Cardiac muscle cell (in vitro differentiated cells and primary cell): ENCODE measurements at regions not wholly inside any gene's neighbourhood (a gene's known extent, or its start where the extent isn't known, plus 50 kb on each side); places are given as distances from the start of the nearest gene placed in this dataset.

Source experiments
- DNase-seq, 2 donors: peaks; one replicate each; pipeline versions ENCODE4 v3.0.0 to v3.0.0-alpha.2; 2010 to 2017; ENCODE audit warnings: low read depth in 1 of 2, low spot score in 1 of 2
- H3K27ac ChIP-seq: fragments of 200-600 bp; sonication (generic); 2 replicates; pipeline ENCODE4 v1.5.1; 2016
- H3K27me3 ChIP-seq: fragments of 200-600 bp; sonication (generic); 2 replicates; pipeline ENCODE4 v1.6.0; 2016; ENCODE audit warnings: control low read depth
- H3K36me3 ChIP-seq: fragments of 200-600 bp; sonication (generic); 2 replicates; pipeline ENCODE4 v1.5.1; 2016; ENCODE audit warnings: control low read depth
- H3K4me1 ChIP-seq: fragments of 200-600 bp; sonication (generic); 2 replicates; pipeline ENCODE4 v1.8.1; 2017; ENCODE audit warnings: low read depth, mild to moderate bottlenecking, mixed run types
- H3K4me3 ChIP-seq: fragments of 200-600 bp; sonication (generic); 2 replicates; pipeline ENCODE4 v1.5.1; 2016; ENCODE audit warnings: mild to moderate bottlenecking
- H3K9me3 ChIP-seq: fragments of 200-600 bp; sonication (generic); 2 replicates; pipeline ENCODE4 v1.5.1; 2017; ENCODE audit warnings: low read depth, mild to moderate bottlenecking, control low read depth
- TF ChIP-seq, protein P1 (sequence below): IDR thresholded peaks from 2 replicates; pipeline ENCODE4 v1.5.1; 2012; ENCODE audit warnings: low read depth, mild to moderate bottlenecking, low read length

GRCh38 chr10:4549139-4549653, 276.8 kb upstream of the AKR1E2 start:
- H3K4me1 ChIP-seq, result no peaks in the 10 kb centered on the region
- H3K9me3 ChIP-seq, result no peaks in the 10 kb centered on the region
- no peak overlapping the region for H3K4me3 ChIP-seq
- DNase-seq, result no peak
- H3K27me3 ChIP-seq, result no peaks in the 10 kb centered on the region
- TF ChIP-seq, protein P1, sequence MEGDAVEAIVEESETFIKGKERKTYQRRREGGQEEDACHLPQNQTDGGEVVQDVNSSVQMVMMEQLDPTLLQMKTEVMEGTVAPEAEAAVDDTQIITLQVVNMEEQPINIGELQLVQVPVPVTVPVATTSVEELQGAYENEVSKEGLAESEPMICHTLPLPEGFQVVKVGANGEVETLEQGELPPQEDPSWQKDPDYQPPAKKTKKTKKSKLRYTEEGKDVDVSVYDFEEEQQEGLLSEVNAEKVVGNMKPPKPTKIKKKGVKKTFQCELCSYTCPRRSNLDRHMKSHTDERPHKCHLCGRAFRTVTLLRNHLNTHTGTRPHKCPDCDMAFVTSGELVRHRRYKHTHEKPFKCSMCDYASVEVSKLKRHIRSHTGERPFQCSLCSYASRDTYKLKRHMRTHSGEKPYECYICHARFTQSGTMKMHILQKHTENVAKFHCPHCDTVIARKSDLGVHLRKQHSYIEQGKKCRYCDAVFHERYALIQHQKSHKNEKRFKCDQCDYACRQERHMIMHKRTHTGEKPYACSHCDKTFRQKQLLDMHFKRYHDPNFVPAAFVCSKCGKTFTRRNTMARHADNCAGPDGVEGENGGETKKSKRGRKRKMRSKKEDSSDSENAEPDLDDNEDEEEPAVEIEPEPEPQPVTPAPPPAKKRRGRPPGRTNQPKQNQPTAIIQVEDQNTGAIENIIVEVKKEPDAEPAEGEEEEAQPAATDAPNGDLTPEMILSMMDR, result no peak
- no peak overlapping the region for H3K27ac ChIP-seq
- H3K36me3 ChIP-seq, result no peaks in the 10 kb centered on the region

DNA sequence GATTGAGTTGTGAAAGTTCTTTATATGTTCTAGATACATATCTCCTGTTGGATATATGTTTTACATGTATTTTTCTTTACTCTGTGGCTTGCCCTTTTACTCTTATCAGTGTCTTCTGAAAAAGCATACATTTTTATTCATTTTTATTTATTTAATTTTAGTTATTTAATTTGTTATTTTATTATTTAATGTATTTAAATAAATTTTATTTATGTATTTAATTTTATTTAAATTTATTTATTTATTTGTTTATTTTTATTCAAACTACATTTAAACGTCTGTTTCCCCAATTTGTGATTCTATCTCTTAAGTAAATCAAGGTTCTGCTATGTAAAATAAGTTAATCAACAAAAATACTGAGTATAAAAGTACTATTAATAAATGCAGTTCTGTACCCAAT, 279.1 kb upstream of the AKR1E2 start:
- no peak for DNase-seq
- Histone ChIP-seq H3K4me3 (no peak overlapping the region), H3K27me3 (no peaks in the 10 kb centered on the region), H3K27ac (no peak overlapping the region), H3K4me1 (no peaks in the 10 kb centered on the region), H3K36me3 (no peaks in the 10 kb centered on the region), H3K9me3 (no peaks in the 10 kb centered on the region)
- TF ChIP-seq, protein P1, result no peak

DNA sequence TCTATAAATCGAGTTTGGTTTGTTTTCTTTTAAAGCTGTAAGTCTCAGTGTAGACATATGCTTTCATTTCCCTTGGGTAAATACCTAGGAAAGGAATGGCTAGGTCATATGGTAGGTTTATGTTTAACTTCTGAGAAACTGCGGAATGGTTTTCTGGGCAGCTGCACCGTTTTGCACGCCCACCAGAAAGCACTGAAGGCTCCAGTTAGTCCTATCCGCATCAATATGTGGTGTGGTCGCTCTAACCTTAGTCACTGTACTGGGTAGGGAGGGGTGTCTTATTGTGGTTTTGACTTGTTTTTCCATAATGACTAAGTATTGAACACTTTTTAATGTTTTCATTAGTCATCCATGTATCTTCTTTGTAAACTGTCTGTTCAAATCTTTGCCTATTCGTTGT, 279.5 kb upstream of the AKR1E2 start:
- no peak for DNase-seq
- H3K4me1 ChIP-seq, result no peaks in the 10 kb centered on the region
- H3K27me3 ChIP-seq, result no peaks in the 10 kb centered on the region
- H3K4me3 ChIP-seq, result no peak overlapping the region
- TF ChIP-seq, protein P1, result no peak
- no peak overlapping the region for H3K27ac ChIP-seq
- H3K36me3 ChIP-seq, result no peaks in the 10 kb centered on the region
- H3K9me3 ChIP-seq, result no peaks in the 10 kb centered on the region

DNA sequence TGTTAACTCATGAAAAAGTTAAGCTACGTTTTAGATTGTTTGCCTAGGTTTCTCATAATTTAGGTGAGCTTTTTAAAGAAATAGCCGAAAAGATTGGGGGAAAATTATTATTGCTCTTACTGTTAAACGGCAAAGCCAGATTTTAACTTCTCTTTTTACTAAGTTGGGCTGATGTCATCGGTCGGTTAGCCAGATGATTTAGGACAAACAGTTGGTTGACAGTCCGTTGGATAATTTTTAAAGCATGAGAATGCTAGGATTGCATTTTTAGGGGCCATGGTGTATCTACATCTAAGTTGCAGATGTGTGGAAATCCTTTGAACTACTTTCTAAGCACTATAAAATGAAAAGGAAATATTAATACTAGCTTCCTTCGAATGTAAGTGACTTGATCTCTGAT, 280.9 kb upstream of the AKR1E2 start:
- Histone ChIP-seq H3K4me1 (no peaks in the 10 kb centered on the region), H3K36me3 (no peaks in the 10 kb centered on the region), H3K9me3 (no peaks in the 10 kb centered on the region), H3K27me3 (no peaks in the 10 kb centered on the region), H3K4me3 (no peak overlapping the region), H3K27ac (no peak overlapping the region)
- no peak for DNase-seq
- TF ChIP-seq, protein P1, result no peak

- Histone ChIP-seq H3K9me3 (no peaks in the 10 kb centered on the region), H3K4me1 (no peaks in the 10 kb centered on the region), H3K4me3 (no peak overlapping the region), H3K27me3 (no peaks in the 10 kb centered on the region), H3K27ac (no peak overlapping the region), H3K36me3 (no peaks in the 10 kb centered on the region)
- TF ChIP-seq, protein P1, result no peak
- no peak for DNase-seq
Observed at GRCh38 chr10:4543938-4544533, 282.0 kb upstream of the AKR1E2 start.
